Frontal cortex (tissue), 3 donors: ENCODE measurements at regions not wholly inside any gene's neighbourhood (a gene's known extent, or its start where the extent isn't known, plus 50 kb on each side); places are given as distances from the start of the nearest gene placed in this dataset.

Source experiments
- DNase-seq, 2 donors: peaks; one replicate each; pipeline ENCODE4 v3.0.0; 2012; ENCODE audit warnings: low spot score in 2 of 2
- FAIRE-seq: peaks from 2 replicates; lab custom pipeline; 2012; peaks lifted over from hg19 to GRCh38; lab: Jason Lieb, UNC
- donor health status: control.
- donor health status: control.
- donor health status: control.

DNA sequence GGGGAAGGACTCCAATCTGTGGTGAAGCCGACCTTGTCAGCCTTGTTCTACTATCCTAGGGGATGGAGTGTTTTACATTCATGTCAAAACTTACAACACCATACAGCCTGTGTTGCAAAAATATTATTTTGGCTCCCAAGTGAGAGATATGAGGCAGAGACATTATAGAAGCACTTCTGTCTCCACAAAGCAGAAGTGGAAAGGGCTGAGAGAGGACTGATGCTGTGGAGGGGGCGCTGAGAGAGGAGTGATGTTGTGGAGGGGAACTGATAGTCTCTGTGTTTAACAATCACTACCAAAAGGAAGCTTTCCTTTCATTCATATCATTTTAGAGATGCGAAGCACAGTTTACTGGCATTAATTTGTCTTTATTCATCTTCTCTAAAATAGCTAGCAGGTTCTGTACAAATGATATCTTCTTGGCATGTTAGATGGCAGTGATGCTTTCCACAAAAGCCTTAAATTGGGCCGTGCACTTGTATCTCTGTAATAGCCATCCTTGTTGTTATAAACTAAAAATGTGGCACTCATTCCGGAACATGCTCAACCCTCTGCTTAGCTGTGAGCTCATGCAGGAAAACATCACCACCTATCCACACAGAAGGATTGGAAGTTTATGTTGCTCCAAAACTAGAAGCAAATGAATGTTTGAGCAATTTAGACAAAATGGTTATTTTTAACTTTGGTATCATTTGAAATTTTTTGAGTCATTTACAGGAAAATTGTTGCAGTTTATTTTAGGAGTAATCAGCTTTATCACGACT lies 134.6 kb upstream of the TP63 start:
- DNase-seq, result no peak
- FAIRE-seq, result no peak

DNA sequence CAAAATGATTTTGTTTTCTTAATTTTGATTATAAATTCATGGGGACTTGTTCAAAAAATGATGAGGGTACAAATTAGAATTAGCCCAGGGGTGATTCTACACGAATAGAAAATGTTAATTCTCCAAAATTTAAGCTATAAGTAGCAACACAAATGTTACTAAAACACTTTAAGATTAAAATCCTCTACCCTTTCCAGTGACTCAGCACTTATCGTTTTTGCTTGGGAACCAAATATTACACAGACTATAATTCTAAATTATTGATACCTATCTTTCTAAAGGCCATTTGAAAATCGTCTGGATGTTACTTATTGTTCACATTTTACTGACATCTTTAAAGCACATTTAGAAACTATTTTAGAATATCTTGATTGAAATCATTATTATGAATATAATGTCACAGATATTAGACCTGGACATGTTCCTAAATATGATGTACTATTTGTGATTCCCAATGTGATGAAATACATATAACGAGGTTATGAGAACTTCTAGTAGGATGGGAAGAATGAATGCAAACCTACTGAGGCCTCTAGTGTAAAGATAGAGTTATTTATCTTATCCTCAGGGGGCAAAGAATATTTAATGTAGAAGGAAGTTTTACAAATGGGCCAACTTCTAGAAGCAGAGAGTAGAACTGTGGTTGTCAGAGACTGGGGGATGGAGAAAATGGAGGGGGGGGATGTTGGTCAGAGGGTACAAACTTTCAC lies 132.0 kb upstream of the TP63 start:
- DNase-seq (no peak), FAIRE-seq (no peak)

GRCh38 chr3:189500299-189500698 lies 130.9 kb upstream of the TP63 start:
- FAIRE-seq, result no peak

GRCh38 chr3:189500798-189501495 lies 130.2 kb upstream of the TP63 start:
- DNase-seq (no peak), FAIRE-seq (no peak)

More at GRCh38 chr3:189500299-189500698, 130.9 kb upstream of the TP63 start:
- DNase-seq, result no peak

DNA sequence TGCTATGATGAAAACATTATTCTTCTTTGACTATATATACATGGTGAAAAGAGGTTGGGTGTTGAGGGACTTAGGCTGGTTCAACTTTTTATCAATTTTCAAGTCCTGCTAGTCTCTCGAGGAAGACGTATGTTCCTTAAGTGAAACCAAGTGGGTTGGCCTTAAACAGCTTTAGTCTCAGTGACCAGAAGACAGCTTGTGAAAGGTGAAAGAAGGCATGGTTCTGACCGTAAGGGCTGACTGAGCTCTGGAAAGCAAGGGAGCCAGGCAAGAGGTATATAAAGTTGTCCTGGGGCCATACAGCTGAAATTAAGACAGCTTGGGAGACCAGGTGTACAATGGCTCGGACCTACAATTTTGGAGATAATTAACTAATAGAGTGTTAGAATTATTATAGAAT lies 128.9 kb upstream of the TP63 start:
- FAIRE-seq (no peak), DNase-seq (no peak)

DNA sequence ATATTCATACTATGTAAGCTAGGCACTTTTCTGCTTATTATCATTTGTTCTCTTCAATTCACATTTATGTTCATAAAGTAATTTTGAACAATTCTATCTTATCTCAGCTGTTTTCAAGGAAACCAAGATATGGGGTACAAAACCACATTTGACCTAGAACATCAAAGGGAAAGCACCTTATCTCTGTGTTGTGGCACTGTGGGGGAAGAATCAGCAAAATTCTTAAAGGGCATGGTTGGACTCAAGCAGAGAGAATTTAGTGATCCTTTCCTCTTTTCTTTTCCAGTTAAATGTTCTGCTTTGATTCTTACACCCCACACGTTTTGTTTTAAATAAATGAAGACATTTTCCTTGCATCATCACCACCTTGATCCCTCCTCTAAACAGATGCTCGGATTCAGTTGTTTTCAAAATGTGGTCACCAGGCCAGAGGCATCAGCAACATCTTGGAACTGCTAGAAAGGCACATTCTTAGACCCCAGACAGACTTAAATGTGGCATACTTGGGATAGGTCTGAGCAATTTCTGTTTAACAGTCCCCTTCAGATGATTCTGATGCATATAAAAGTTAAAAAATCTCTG lies 128.4 kb upstream of the TP63 start:
- FAIRE-seq (no peak), DNase-seq (no peak)

- DNase-seq, result no peak
- no peak for FAIRE-seq
Observed at GRCh38 chr3:189507856-189508255, 123.3 kb upstream of the TP63 start.

- DNase-seq (no peak), FAIRE-seq (no peak)
Observed at GRCh38 chr3:189508784-189509501, 122.2 kb upstream of the TP63 start.

- no peak for FAIRE-seq
- DNase-seq, result no peak
Observed at GRCh38 chr3:189512039-189512438, 119.2 kb upstream of the TP63 start.

DNA sequence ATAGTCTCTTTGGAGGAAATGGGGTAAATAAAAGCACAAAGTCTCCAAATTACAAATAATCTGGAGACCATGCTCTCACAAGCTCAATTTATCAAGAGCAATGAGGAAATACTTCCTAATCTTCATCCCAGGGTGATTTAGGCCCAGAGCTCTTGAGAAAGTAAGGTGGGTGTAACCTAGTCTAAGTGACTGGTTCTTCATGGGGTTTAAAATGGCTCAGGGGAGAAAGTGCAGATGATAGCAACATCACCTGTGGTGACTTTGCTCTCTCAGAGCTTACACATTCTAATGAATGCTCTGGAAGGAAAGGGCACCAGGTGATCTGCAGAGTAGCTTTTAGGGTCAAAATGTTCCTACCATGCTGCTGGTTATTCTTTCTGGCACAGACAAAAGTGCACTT lies 118.4 kb upstream of the TP63 start:
- no peak for DNase-seq
- FAIRE-seq, result no peak

DNA sequence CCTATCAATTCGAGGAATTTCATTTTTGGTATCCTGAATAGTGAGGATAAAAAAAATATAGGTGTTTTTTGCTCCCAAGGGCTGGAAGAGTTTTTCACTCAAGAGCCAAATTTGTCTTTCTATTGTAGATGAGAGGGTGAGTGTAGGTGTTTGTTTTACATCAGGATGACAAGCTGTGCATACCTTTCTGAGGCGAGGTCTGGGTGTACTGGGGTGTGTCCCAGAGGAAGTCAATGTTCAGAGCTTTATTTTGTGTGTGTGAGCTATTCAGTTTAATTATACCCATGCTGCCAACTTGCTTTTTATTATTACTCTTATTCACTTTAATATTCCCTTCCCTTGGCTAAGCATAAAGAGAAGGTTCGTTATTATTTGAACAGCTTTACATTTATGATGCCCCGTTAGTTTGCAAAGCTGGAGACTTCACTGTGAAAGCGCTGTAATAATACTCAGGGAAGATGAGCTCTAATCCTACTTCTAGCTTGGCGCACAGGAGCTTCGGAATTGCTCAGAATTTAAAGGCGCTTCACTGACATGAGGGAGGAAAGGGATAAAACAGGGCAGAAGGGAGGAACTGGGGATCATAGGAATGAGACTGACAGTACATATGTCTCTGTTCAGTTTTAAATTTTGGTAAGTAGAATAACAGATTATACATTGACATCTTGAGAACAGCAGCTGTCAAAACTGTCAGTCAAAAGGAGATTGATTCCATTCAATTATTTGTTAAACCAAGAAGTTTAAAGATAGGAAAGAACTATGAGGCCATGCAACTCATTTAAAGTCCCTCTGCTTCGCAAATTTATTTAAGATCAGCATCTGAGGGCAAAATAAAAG lies 117.7 kb upstream of the TP63 start:
- DNase-seq, result no peak
- no peak for FAIRE-seq

DNA sequence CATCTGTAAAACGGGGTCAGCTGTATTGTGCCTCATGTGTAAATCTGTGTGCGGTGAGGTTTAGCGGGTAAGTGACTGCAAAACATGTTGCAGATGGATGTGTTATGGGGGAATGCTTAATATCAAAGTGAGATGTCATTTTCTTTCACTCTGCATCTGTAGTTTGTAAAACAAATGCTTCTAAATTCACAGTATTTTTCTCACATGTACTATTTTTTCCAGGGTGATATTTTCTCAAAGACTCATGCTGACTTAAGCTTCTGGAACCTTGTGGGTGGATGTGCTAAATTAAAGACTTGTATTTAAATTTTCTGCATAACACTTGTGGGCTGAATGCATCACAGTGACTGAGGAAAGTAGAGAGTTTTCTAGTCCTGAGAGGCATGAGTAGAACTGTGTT lies 115.2 kb upstream of the TP63 start:
- no peak for DNase-seq
- no peak for FAIRE-seq

GRCh38 chr3:189517981-189518380 lies 113.2 kb upstream of the TP63 start:
- DNase-seq (no peak), FAIRE-seq (no peak)

DNA sequence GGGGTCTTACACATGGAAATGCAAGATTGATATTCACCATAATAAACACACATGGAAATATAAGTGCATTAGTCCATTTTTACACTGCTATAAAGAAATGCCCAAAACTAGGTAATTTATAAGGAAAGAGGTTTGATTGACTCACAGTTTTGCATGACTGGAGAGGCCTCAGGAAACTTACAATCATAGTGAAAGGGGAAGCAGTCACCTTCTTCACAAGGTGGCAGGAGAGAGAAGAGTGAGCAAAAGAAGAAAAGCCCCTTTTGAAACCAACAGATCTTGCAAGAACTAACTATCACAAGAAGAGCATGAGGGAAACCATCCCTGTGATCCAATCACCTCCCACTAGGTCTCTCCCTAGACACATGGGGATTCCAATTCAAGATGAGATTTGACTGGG lies 111.7 kb upstream of the TP63 start:
- DNase-seq (no peak), FAIRE-seq (no peak)

DNA sequence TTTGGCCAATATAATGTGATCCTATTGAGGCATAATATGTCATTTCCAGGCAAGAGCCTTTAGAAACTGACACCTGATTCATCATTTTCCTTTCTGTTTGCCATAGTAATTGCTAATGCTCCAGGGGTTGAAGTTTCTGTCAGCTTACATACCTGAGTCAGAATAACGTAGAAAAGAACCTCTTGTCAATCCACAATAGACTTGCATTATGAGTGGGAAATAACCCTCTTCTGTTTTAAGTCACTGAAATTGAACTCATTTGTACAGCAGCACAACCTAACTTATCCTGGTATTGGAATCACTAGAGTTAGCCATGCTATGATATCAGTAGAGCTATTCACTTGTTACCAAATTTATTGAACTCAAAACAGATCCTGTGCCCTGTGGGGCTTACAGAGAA lies 101.7 kb upstream of the TP63 start:
- DNase-seq (no peak), FAIRE-seq (no peak)

DNA sequence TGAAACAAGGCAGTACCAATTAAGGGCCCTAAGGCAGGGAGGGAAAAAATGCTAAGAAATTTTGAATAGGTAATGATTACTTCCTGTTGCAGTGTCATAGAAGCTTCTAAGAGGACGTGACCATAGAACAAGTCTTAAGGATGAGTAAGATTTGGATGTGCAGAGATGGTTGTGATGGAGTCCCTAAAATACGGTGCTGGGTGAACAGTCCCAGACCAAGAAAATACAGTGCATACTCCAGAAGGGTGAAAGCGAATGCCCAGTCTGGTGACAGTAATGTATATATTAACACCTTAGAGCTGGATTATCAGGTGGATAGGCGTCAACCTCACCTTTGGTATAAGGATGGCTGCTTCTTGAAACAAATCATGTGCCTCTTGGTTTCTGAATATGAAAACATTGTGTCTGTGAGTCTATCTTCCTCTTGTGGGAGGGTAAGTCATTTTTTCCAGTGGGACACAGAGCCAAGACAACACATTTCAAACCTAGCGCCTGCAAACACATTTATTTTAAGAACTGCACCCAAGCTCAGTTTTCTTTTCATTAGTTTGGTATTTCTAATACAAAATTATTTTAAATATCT lies 101.2 kb upstream of the TP63 start:
- DNase-seq, result no peak
- FAIRE-seq, result no peak

GRCh38 chr3:189530822-189531221 lies 100.4 kb upstream of the TP63 start:
- FAIRE-seq (no peak), DNase-seq (no peak)

DNA sequence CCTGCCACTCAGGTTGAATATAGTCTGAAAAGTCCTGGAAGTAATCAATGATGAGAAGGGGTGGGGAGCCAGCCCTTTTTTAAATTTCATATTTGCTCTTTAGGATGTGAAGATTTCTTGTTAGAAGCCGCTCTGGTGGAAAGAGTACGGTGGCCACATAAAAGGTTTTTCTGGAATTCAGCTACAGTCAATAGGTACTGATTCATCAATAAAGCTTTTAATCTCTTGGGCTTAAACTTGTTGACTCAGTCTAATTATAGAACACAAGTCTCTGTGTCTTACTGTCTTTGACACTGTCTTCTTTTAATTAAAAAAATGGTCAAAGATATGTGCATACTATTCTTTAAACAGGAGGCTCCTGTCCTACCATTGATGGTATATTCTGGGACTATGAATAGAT lies 99.9 kb upstream of the TP63 start:
- FAIRE-seq (no peak), DNase-seq (no peak)

- DNase-seq (no peak), FAIRE-seq (no peak)
Observed at GRCh38 chr3:189534531-189534930, 96.7 kb upstream of the TP63 start.
